ENCODE measurements at regions not wholly inside any gene's neighbourhood (a gene's known extent, or its start where the extent isn't known, plus 50 kb on each side); places are given as distances from the start of the nearest gene placed in this dataset.

DNA sequence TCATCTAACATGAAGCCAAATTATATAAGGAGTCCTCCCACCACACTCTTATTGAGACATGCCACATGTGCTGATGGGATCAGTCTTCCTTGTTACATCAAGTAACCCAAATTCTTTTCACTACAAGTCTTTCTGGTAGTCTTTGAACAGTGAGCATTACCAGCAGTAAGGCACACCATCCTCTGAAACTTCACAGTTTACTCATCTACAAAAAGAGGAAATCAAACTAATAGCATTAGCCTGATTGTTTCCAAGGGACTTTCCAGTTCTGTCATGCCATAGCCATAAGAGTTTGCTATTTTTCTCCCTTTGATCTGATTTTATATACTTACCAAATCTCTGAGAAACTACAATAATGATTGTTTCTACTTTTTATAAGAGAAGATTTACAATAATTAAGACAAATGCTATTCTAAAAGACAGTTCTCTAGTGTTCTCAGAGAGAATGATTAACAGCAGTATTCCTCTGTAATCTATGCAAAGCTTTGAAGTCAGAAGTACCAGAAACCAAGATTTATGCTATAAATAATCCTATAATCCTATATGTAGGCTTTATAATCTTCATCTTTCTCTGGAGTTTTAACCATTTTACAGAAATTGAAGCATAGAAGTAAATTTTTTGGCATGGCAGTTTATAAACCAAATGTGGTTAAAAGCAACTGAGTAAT is 166.2 kb upstream of the ACO1 start:
- TF ChIP-seq POLR2A (IDR thresholded peaks at IDR 0.05; ENCODE audit: borderline replicate concordance, extremely low read depth, insufficient read depth, insufficient read length): no peak
- TF ChIP-seq CTCF (IDR thresholded peaks at IDR 0.05 in 2 of 3, conservative IDR thresholded peaks at IDR 0.05 in 1 of 3; ENCODE audit: borderline replicate concordance in 1 of 3, insufficient read depth in 1 of 3, low read depth in 2 of 3, low read length in 2 of 3): no peak
- no peak for TF ChIP-seq POLR2AphosphoS5 (IDR thresholded peaks at IDR 0.05; ENCODE audit: low read depth, low read length)
- TF ChIP-seq YY1 (IDR thresholded peaks at IDR 0.05; ENCODE audit: extremely low read depth, insufficient replicate concordance, low read depth, low read length): no peak
- TF ChIP-seq RAD21 (IDR thresholded peaks at IDR 0.05; ENCODE audit: low read depth): no peak
- TF ChIP-seq SP1 (IDR thresholded peaks at IDR 0.05; ENCODE audit: low read depth): no peak
- TF ChIP-seq SRF (IDR thresholded peaks at IDR 0.05; ENCODE audit: low read depth): no peak
- no peak for TF ChIP-seq REST (IDR thresholded peaks at IDR 0.05; ENCODE audit: low read depth)
- TF ChIP-seq EZH2 (IDR thresholded peaks at IDR 0.05): no peak
